ENCODE measurements at regions not wholly inside any gene's neighbourhood (a gene's known extent, or its start where the extent isn't known, plus 50 kb on each side); places are given as distances from the start of the nearest gene placed in this dataset.

GRCh38 chr12:127685931-127686330, 581.0 kb upstream of the TMEM132C start:
- Histone ChIP-seq H3K4me3 (ENCODE audit: low read depth, low read length, poor library complexity, severe bottlenecking) (no peak overlapping the region), H3F3A (ENCODE audit: insufficient read depth, low read length) (no peaks in the 10 kb centered on the region), H3K9ac (ENCODE audit: low read length) (no peak overlapping the region), H3K36me3 (ENCODE audit: insufficient read depth, low read length) (no peaks in the 10 kb centered on the region), H3K27ac (ENCODE audit: low read depth, low read length, poor library complexity, severe bottlenecking) (no peak overlapping the region), H3K79me2 (ENCODE audit: insufficient read depth, low read length) (no peaks in the 10 kb centered on the region), H3K9me2 (ENCODE audit: low read depth, low read length) (no peaks in the 10 kb centered on the region), H3K4me1 (ENCODE audit: insufficient read depth, low read length, severe bottlenecking) (no peaks in the 10 kb centered on the region), H2AFZ (ENCODE audit: low read length) (no peak overlapping the region), H3K27me3 (ENCODE audit: insufficient read depth, low read length) (no peaks in the 10 kb centered on the region), H3K9me3 (ENCODE audit: low read length) (no peaks in the 10 kb centered on the region), H3K4me2 (ENCODE audit: low read length) (no peak overlapping the region), H4K20me1 (ENCODE audit: insufficient read depth, low read length) (no peaks in the 10 kb centered on the region)
- no peak for TF ChIP-seq EZH2 (IDR thresholded peaks at IDR 0.05; ENCODE audit: borderline replicate concordance, low read length)
- no peak for TF ChIP-seq CTCF (IDR thresholded peaks at IDR 0.05; ENCODE audit: low read length)

GRCh38 chr12:127687181-127687580, 579.8 kb upstream of the TMEM132C start:
- no peaks in the 10 kb centered on the region for H3K36me3 ChIP-seq (ENCODE audit: insufficient read depth, low read length)
- H2AFZ ChIP-seq (ENCODE audit: low read length) = no peak overlapping the region

GRCh38 chr12:127688906-127689428, 578.0 kb upstream of the TMEM132C start:
- Histone ChIP-seq H4K20me1 (ENCODE audit: insufficient read depth, low read length) (no peaks in the 10 kb centered on the region), H3K4me2 (ENCODE audit: low read length) (no peak overlapping the region), H3K79me2 (ENCODE audit: insufficient read depth, low read length) (no peaks in the 10 kb centered on the region), H3K9ac (ENCODE audit: low read length) (no peak overlapping the region), H3K4me3 (ENCODE audit: low read depth, low read length, poor library complexity, severe bottlenecking) (no peak overlapping the region), H3K4me1 (ENCODE audit: insufficient read depth, low read length, severe bottlenecking) (no peaks in the 10 kb centered on the region), H3K9me2 (ENCODE audit: low read depth, low read length) (no peaks in the 10 kb centered on the region), H3F3A (ENCODE audit: insufficient read depth, low read length) (no peaks in the 10 kb centered on the region), H3K36me3 (ENCODE audit: insufficient read depth, low read length) (no peaks in the 10 kb centered on the region), H3K9me3 (ENCODE audit: low read length) (no peaks in the 10 kb centered on the region), H3K27ac (ENCODE audit: low read depth, low read length, poor library complexity, severe bottlenecking) (no peak overlapping the region), H2AFZ (ENCODE audit: low read length) (no peak overlapping the region), H3K27me3 (ENCODE audit: insufficient read depth, low read length) (no peaks in the 10 kb centered on the region)
- TF ChIP-seq CTCF (IDR thresholded peaks at IDR 0.05; ENCODE audit: low read length) = no peak
- TF ChIP-seq EZH2 (IDR thresholded peaks at IDR 0.05; ENCODE audit: borderline replicate concordance, low read length) = no peak

More at GRCh38 chr12:127687181-127687580, 579.8 kb upstream of the TMEM132C start:
- Histone ChIP-seq H3K4me1 (ENCODE audit: insufficient read depth, low read length, severe bottlenecking) (no peaks in the 10 kb centered on the region), H3K9me3 (ENCODE audit: low read length) (no peaks in the 10 kb centered on the region), H3F3A (ENCODE audit: insufficient read depth, low read length) (no peaks in the 10 kb centered on the region), H3K9ac (ENCODE audit: low read length) (no peak overlapping the region), H3K9me2 (ENCODE audit: low read depth, low read length) (no peaks in the 10 kb centered on the region), H3K27ac (ENCODE audit: low read depth, low read length, poor library complexity, severe bottlenecking) (no peak overlapping the region), H3K79me2 (ENCODE audit: insufficient read depth, low read length) (no peaks in the 10 kb centered on the region), H3K27me3 (ENCODE audit: insufficient read depth, low read length) (no peaks in the 10 kb centered on the region), H3K4me2 (ENCODE audit: low read length) (no peak overlapping the region), H3K4me3 (ENCODE audit: low read depth, low read length, poor library complexity, severe bottlenecking) (no peak overlapping the region), H4K20me1 (ENCODE audit: insufficient read depth, low read length) (no peaks in the 10 kb centered on the region)
- no peak for TF ChIP-seq EZH2 (IDR thresholded peaks at IDR 0.05; ENCODE audit: borderline replicate concordance, low read length)
- no peak for TF ChIP-seq CTCF (IDR thresholded peaks at IDR 0.05; ENCODE audit: low read length)
